ENCODE measurements at regions not wholly inside any gene's neighbourhood (a gene's known extent, or its start where the extent isn't known, plus 50 kb on each side); places are given as distances from the start of the nearest gene placed in this dataset.
"Not testable (repeated sequence)": the region's sequence is repeated elsewhere in the genome, so short reads cannot be mapped to it uniquely, and the experiment has no call there.

DNA sequence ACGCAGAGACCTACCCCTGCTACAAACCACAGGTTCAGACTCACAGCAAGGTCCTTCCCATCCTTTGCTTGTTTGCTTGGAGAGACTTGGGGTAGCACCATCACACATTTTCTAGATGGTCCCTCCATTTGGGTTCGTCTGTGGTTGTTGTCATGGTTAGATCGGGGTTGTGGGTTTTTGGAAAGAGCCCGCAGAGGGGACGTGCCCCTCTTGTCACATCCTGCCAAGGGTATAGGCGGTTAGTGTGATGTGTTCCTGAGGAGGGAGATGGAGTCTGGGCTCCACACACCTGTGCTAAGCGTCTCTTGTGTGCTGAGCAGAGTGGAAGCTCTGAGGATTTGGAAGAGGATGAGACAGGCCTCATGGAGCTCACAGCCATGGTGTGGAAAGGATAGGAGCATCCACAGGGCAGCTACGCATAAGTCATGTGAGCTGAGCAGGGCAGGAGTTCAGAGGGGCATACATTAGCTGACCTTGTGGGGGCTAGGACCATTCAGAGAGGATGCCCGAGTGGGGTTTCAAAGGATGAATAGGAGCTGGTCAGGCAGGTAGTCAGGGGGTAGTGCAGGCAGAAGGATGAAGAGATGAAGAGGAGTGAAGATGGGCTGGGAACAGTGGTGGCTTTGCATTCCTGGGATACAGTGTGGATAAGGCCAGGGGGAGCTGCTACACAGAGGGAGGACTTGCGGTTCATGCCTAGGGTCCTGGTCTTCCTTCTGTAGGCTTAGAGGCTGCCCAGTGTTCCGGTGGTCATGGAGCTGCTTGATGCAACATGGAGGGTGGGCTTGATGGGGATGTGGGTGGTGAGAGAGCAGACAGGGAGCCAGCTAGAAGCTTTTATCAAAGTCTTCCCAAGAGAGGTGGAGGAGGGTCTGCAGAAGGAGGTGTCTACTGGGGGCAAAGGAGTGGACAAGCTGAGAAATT is 62.9 kb downstream of the ACKR3 start:
- no peak for DNase-seq

GRCh38 chr2:236633219-236633570 is 63.6 kb downstream of the ACKR3 start:
- DNase-seq, result no peak

DNA sequence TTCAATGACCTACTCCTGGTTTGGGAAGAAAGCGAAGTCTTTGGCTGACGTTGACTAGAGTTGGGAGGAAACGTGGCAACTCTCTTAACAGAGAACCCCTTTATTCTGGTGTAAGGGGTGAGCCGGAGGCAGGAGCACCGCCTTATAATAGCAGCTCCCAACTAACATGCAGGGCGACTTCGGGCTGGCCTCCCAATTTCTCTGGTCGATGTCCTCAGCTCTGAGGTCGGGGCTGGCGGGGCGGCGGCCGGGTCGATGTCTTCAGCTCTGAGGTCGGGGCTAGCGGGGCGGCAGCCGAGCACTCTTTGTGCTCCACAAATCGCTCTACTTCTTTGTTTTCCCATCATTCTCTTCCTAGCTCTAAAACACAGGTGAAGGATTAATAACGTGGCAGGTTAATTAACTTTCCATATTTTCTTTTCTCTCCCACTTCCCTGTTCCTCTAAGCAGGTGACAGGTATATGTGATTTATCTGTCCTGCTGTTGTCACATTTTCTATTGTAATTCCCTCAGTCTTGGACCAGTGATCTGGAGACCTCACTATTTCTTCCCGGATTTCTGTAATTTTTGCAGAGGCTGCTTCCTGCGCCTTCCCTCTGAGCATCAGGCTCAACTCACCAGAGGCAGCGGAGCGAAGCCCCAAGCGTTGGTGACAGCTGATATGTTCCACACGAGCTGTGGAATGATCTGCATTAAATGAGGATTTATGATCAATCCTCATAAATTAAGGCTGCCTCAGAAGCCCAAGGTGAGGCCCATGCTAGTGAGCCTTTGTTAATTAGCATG is 64.3 kb downstream of the ACKR3 start:
- no peak for DNase-seq

GRCh38 chr2:236636261-236636660 is 66.6 kb downstream of the ACKR3 start:
- DNase-seq, result no peak

- DNase-seq, result no peak
Measured at GRCh38 chr2:236636714-236637470, 67.3 kb downstream of the ACKR3 start.

DNA sequence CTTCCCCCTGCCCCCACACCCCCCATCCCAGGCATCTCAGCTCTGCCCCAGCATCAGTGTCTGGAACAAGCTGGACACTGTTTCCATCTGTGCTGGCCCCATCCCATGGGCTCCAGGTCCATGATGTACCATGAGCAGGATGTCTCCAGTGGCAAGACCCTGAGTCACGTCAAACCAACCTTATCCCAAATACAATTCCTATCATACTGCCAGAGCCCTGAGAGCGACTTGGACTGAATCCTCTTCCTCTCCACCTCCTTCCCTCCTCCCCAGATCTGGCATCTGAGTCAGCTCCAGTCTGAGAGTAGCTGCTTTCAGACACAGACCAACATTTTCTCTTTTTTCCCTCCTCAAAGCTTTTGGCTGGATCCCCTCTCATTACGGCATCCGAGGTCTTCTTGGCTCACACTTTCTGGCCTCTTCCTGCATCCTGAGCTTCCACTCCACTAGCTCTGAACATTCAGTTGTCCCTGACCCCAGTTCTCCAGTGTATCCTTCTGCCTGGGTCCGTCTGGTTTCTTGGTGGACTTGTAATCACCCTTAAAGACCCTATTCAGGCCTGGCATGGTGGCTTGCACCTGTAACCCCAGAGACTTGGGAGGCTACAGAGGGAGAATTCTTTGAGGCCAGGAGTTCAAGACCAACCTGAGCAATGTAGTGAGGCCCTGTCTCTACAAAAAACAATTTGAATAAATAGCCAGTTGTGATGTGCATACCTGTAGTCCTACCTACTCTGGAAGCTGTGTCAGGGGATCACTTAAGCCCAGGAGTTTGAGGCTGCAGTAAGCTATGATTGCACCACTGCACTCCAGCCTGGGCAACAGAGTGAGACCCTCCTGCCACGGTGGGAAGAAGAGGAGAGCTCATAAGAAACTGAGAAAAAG is 68.3 kb downstream of the ACKR3 start:
- peak in 1 of 2 experiments; percentile 11 for DNase-seq

DNA sequence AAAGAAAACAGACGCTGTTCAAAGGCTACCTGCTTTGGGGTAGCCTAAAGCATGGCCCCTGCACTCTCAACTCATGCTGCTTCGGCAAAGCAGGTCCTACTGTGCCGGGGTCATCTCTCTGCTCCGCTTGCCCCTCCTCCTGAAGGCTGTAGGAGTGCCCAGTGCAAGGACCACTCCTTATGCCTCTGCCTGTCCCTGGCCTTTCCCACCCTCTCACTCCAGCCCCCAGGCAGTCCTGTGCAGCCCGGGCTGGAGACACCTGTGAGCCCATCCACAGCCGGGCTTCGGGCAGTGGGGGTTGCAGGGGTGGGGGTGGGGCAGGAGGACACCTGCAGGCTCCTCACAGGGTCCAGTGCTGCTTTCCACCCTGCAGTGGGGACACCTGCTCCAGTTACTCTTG is 69.1 kb downstream of the ACKR3 start:
- DNase-seq, result no peak

DNA sequence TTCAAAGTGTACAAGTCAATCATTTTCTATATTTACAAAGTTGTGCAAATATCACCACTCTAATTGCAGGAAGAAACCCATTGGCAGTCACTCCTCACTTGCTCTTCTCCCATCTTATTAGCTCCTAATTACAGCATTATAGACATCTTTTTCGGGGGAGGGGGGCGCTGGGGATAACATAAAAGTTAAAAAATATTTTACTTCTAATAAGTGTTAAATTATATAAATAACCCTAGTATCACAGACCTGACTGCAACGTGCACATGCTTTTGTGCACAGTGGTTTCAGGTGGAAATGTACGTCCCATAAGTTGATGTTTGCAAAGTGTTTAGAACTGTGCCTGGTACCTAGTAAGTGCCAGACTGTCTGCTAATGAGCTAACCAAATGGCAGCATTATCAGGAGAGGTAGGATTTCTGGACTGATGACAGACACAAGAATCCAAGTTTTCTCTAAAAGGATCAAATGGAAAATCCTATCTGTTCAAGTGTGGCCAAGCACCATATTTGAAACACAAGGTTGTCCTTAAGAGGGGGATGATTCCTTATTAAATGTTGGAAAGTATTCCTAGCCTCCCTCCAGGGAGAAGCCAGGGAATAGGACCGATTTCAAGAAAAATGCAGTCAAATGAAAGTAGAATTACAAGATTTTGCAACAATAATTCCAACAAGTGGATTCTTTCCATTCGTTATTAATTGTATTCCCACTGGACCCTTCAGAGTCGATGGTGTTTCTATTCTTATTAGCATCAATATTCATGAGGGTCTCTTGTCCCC is 70.0 kb downstream of the ACKR3 start:
- peak in 1 of 2 experiments; percentile 35 for DNase-seq

- no peak for DNase-seq
Measured at GRCh38 chr2:236641051-236641726, 71.6 kb downstream of the ACKR3 start.

- no peak for DNase-seq
Measured at GRCh38 chr2:236642125-236642524, 72.5 kb downstream of the ACKR3 start.

DNA sequence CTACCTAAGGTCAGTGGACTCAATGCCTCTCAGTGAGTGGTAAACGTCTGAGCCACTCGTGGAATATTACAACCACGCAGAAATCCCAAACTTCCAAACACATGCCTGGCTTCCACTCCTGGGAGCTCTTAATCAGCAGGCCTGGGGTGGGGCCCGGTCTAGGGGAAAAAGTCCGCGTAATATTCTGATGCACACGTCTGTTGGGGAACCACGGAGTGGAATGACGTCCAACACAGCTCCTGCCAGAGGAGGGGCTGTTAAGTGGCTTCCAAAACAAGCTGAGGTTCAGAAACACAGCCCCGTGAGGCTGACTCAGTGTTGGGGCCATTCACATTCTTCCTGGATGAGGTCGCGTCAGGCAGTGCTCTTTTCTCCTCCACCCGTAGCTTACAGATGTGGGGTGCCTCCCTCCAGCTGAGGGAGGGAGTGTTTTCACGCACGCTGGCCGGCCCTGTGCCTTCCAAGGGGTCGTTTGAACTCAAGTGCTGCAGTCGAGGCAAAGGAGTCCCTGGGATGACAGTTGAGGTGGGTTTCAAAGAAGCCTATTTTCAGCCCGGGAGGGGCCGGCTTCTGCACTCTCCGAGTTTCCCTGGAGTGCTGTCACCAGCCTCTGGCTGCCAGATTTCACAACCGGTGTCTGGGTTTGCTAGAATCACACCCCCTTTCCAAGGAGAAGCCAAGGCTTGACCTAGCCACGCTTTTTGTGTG is 73.1 kb downstream of the ACKR3 start:
- DNase-seq, result no peak

DNA sequence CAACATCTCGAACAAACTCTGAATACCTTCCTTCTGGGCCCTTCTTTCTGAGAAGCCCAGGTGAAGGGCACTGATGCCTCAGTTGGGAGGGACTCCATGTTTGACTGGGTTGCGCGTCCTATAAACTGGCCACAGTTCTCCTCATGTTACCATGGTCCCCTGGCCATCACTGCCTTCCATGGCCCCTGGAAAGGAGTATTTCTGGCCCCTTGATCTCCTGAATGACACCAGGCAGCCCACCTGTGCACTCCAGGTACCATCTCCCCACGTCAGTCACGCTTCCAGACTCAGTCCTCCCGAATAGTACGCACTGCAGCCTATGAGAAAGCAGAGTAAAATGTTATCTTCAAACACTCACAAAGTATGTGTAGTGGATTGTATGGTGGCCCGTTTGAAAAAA is 73.9 kb downstream of the ACKR3 start:
- no peak for DNase-seq

GRCh38 chr2:236644067-236644466 is 74.4 kb downstream of the ACKR3 start:
- no peak for DNase-seq

DNA sequence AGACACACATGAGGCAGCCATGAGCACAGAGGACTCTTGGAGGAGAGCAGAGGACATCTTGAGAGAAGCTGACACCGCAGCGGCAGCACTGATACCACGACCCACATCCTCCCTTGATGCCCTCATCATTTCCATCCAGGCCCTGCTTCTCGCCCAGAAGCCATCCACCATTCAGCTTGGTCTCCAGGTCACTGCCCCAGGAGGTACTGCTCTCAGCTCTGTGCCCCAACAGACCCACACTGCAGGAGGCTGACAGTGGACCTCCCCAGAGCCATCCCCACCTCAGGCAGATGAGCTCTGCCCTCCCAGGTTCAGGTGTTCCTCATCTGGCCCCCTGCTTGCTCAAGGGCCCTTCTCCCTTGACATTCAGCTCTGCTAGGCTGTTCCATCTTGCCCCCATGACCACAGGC is 74.9 kb downstream of the ACKR3 start:
- DNase-seq, result no peak

GRCh38 chr2:236645141-236645540 is 75.5 kb downstream of the ACKR3 start:
- DNase-seq, result not testable (repeated sequence)

- no peak for DNase-seq
Measured at GRCh38 chr2:236646441-236646840, 76.8 kb downstream of the ACKR3 start.

DNA sequence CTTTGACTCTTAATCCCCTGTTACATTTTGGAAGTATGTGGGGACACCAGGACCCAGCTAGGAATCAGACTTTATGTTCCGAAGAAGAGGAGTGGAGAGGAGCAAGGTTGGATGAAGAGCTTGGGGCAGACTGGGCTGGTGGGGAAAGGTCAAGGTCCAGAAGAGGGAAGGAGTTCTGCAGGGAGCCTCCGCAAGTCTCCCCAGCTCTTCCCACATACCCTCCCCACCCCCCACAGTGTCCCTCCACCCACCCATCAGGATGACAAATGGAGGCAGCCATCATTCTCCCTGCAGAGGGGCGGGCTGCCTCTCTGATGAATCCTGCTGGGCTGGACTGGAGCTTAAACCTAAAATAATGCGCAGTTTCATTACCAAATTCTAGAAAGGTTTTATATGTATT is 77.2 kb downstream of the ACKR3 start:
- no peak for DNase-seq

- DNase-seq, result no peak
Measured at GRCh38 chr2:236647621-236648020, 78.0 kb downstream of the ACKR3 start.

DNA sequence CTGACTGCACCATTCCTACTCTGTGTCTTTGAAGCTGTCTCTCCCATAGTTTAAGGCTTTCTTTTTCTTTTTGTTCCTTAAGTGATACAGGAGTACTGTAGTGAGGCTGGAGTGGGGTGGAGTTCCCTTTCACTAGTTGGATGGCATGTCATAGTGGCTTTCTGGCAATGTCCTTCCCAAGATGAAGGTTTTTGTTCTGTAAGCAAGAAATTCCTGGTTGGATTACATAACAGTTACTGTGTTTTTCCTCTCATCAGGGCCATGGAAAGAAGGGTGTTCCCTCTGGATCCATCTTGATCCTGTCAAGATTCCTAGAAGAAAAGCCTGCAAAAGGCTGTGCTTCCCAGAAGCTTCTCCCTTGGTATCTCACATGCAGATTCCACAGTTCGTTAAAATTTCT is 84.2 kb downstream of the ACKR3 start:
- no peak for DNase-seq

DNA sequence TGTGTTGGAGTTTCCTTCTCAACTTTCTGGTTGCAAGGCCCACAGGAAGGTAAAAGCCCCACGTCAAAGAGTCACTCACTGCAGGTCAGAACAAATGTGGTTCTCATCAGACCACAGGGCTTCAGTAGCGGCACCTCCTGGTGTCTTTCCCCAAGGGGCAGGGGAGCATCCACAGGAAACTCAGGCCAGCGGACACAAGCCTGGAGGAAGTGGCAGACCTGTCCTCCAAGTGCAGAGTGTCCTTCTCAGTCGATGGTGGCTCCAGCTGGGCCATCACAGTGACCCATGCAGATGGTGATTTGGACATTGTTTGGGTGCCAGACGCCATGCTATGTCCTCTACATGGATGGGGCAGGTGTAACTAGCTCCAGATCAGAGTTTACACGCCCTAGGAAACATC is 84.9 kb downstream of the ACKR3 start:
- DNase-seq, result no peak
